D341Med (cell line): ENCODE measurements at regions not wholly inside any gene's neighbourhood (a gene's known extent, or its start where the extent isn't known, plus 50 kb on each side); places are given as distances from the start of the nearest gene placed in this dataset.
"Not testable (repeated sequence)": the region's sequence is repeated elsewhere in the genome, so short reads cannot be mapped to it uniquely, and the experiment has no call there.

Experiments
- DNase-seq: peaks from one replicate; pipeline ENCODE4 v3.0.0; 2012; ENCODE audit warnings: low spot score

GRCh38 chr9:82729991-82730589, 332.9 kb downstream of the RASEF start:
- no peak for DNase-seq

DNA sequence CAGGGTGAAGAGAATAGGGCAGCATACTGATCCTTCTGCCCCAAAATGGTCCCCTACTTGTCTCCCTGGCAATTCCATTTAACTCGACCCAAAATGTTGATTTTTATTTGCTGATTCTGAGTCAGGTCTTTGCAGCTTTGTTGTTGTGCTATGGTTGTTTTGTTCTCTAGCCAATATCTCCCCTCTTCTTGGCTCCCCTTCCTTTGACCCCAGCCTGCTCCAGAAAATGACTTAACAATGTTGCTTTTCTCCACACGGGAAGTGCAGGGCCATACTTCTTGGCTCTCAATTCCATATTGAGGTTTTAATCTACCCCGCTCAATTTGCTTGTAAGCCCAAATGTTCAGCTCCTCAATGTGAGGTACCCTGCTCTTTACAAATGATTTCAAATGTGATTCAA, 330.0 kb downstream of the RASEF start:
- no peak for DNase-seq

- DNase-seq, result no peak
Measured at GRCh38 chr9:82736126-82736525, 326.8 kb downstream of the RASEF start.

DNA sequence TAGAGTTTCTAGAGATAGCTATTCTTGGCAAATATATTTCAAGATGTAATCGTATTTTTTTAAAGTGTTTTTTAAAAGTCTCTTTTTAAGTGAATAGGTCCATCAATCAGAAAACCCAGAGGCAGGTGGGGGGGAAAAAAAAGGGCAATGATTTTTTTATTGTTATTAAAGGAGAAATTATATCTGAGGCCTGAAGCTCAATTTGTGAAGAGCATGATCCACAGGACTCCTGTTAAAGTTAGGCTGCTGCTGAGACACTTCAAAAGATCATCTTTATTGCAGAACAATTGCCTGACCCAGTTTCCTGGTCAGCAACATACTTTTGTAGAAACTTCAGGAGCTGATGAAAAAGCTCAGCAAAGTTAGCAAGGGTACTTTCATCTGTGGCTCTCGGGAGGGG, 326.2 kb downstream of the RASEF start:
- no peak for DNase-seq

- no peak for DNase-seq
Measured at GRCh38 chr9:82745919-82746318, 317.0 kb downstream of the RASEF start.

DNA sequence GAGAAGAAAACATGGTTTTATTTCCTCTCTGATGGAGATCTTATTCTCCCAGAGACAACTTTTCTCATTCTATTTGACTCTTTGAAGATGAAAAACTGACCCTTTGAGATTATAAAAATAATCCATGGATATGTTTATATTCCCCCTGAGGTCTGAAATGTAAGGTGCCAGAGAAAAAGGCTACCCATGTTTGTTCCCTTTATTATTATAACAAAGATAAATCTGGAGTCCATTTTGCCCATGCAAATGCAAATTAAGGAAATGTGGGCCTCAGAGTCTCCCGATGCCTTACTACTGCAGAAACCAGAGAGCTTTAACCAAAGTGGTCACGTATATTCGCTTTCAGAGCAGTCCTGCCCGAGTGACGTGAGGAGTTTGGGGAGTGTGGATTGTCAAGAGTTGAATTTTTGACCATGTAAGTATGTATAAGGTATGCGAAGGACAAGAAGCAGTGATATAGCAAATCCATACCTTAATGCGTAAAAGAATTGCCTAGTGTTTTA, 312.5 kb downstream of the RASEF start:
- no peak for DNase-seq

- DNase-seq, result no peak
Measured at GRCh38 chr9:82757924-82758323, 305.0 kb downstream of the RASEF start.

- no peak for DNase-seq
Measured at GRCh38 chr9:82761027-82761426, 301.9 kb downstream of the RASEF start.

DNA sequence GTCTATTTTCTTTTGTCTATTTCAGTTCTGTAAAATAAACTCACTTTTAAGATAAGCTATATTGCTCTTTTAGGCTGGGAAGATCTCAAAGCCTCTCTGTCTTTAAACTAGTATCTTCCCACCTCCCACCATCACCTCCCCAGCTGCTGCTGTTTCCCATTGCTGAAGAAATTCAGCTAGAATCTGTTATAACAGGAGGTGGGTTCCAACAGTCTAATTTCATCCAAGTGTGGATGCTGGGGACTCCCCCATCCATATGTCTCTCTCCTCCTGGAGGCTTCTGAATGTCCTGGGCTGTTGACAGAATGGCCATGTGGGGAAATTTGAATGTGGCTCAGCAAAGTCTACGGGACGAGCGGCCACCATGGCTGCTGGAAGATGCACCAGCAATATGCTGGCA, 301.0 kb downstream of the RASEF start:
- DNase-seq, result no peak

DNA sequence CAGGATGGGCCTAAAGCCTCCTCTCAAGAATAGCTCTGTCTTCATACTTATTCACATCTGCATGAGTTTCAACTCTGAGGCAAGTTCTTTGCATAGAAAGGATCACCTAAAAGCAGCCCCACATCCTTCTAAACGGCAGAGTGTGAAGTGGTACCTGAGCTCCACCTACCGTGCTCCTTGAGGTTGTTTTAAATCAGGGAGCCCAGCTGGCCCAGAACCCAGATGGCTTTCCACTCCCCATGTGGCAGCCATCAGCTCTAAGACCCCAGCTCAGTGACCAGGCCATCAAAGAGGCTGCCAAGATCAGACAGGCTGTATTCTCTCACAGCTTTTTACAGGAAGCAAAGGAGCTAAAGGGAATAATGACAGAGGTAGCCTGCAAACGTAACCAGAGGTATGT, 299.3 kb downstream of the RASEF start:
- DNase-seq, result no peak

GRCh38 chr9:82764061-82764668, 298.8 kb downstream of the RASEF start:
- DNase-seq, result no peak

- not testable (repeated sequence) for DNase-seq
Measured at GRCh38 chr9:82774707-82775231, 288.2 kb downstream of the RASEF start.

- no peak for DNase-seq
Measured at GRCh38 chr9:82776508-82776907, 286.4 kb downstream of the RASEF start.

DNA sequence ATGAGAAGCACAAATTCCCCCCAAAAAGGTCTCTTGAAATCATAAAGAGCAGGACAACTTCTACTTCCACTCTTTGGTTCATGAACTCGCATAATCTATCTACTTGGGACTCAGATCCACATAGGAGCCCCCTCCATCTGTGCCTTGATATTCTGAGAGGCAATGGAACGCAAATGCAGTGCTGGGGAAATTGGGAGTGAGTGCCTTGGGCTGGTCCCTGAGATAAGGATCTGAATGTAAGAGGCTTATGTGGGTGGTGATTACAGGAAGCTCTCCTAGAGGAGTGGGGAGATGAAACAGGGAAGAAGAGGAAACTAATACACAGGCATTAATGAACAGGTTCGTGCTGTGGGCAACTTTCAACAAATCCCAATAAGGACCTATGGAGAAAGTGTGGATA, 285.6 kb downstream of the RASEF start:
- DNase-seq, result no peak

GRCh38 chr9:82778923-82779322, 284.0 kb downstream of the RASEF start:
- DNase-seq, result not testable (repeated sequence)

- no peak for DNase-seq
Measured at GRCh38 chr9:82780017-82780416, 282.9 kb downstream of the RASEF start.

GRCh38 chr9:82781921-82782392, 281.0 kb downstream of the RASEF start:
- DNase-seq, result no peak

DNA sequence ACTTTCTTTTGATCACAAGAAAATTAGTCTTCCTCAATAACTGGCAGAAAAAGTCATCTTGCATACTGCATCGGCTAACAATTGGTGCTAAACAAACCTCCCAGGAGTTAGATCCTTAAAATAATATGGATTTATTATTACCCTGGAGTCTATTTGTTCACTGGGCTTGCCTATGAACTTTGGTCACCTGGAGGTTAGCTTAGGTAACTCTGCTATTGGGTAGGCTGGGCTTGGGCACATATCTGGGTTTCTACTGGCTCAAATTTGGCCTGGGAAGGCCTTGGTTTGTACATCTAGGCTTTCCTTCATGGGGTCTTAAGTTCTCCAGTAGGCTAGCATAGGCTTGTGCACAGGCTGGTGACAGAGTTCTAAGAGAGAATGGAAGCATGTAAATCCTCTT, 279.9 kb downstream of the RASEF start:
- DNase-seq, result no peak

DNA sequence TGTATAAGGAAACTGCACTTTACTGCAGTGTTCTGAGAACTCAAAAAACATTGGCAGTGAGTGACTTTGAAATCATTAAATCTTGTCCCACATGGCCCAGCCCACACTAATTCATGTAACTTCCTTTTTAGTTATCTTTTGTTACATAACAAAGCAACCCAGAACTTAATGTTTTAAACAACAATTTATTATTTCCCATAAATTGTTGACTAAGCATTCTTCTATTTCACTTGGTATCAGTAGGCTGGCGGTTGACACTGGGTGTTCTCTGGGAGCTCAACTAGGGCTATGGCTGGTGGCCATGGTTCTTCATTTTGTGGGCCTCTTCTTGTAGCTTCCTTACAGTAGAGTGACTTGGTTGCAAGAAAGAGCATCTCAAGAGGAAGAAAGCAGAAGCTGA, 278.4 kb downstream of the RASEF start:
- no peak for DNase-seq

- no peak for DNase-seq
Measured at GRCh38 chr9:82789155-82789824, 273.7 kb downstream of the RASEF start.

DNA sequence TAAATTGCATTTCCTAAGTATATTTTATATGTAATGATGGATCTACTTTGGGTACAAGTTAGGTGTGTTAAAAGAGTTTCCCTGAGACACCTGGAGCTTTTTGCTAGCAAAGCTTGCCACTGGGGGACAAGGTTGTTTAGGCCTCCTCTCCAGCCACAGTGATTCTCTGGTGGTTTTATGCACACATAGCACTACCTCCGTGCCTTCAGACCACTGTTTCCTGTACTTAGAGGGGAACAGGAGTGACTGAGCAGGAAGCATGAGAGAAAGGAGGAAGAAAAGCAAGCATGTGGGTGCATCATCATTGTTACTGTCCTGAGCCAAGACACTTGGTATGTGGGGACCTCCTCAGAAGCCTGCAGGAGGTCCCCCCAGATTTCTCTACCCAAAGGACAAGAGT, 272.1 kb downstream of the RASEF start:
- no peak for DNase-seq

GRCh38 chr9:82791692-82792091, 271.2 kb downstream of the RASEF start:
- no peak for DNase-seq

DNA sequence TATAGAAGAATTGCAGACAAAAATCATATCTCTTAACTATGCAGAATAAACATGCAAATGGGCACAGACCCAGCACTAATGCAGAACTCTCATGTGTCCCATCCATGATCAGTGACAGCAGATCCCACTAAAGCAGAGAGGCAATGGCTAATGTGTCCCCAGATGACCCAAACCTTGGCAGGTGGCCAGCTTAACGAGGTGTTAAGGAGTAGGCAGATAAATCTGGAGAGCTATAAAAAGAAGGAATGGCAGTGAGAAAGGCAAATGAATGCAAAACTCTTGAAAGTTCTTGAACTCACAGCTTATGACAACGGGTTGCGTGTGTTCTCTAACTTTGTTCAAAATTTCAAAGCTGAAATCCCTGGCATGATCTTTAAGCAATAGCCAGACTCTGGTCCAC, 265.4 kb downstream of the RASEF start:
- no peak for DNase-seq
